PC-3 (cell line): ENCODE measurements at regions not wholly inside any gene's neighbourhood (a gene's known extent, or its start where the extent isn't known, plus 50 kb on each side); places are given as distances from the start of the nearest gene placed in this dataset.

Source experiments
- EZH2phosphoT487 ChIP-seq: fragments of 300-600 bp; sonication (generic); IDR thresholded peaks from 2 replicates; pipeline ENCODE4 v1.6.1; 2018; ENCODE audit warnings: mild to moderate bottlenecking, antibody characterized with exemption, low read length, borderline replicate concordance
- TF ChIP-seq, protein P1 (sequence below): fragments of 300-600 bp; sonication (generic); conservative IDR thresholded peaks from 2 replicates; pipeline ENCODE4 v1.5.1; 2017; ENCODE audit warnings: antibody characterized with exemption, low read depth, mild to moderate bottlenecking, low read length

- TF ChIP-seq, protein P1, sequence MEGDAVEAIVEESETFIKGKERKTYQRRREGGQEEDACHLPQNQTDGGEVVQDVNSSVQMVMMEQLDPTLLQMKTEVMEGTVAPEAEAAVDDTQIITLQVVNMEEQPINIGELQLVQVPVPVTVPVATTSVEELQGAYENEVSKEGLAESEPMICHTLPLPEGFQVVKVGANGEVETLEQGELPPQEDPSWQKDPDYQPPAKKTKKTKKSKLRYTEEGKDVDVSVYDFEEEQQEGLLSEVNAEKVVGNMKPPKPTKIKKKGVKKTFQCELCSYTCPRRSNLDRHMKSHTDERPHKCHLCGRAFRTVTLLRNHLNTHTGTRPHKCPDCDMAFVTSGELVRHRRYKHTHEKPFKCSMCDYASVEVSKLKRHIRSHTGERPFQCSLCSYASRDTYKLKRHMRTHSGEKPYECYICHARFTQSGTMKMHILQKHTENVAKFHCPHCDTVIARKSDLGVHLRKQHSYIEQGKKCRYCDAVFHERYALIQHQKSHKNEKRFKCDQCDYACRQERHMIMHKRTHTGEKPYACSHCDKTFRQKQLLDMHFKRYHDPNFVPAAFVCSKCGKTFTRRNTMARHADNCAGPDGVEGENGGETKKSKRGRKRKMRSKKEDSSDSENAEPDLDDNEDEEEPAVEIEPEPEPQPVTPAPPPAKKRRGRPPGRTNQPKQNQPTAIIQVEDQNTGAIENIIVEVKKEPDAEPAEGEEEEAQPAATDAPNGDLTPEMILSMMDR, result no peak
- no peak for TF ChIP-seq EZH2phosphoT487
Measured at GRCh38 chr20:25135031-25135430, 53.1 kb upstream of the VSX1 start.
